ENCODE measurements at regions not wholly inside any gene's neighbourhood (a gene's known extent, or its start where the extent isn't known, plus 50 kb on each side); places are given as distances from the start of the nearest gene placed in this dataset.

- DNase-seq: no peak
Measured at GRCh38 chr5:158552241-158552640, 547.5 kb downstream of the EBF1 start.

- no peak for DNase-seq
Measured at GRCh38 chr5:158549311-158549710, 550.4 kb downstream of the EBF1 start.

- DNase-seq: no peak
Measured at GRCh38 chr5:158546748-158547147, 553.0 kb downstream of the EBF1 start.

- DNase-seq: no peak
Measured at GRCh38 chr5:158545949-158546530, 553.7 kb downstream of the EBF1 start.

GRCh38 chr5:158544388-158545339 lies 555.1 kb downstream of the EBF1 start:
- no peak for DNase-seq

GRCh38 chr5:158543539-158544387 lies 556.0 kb downstream of the EBF1 start:
- DNase-seq: no peak

GRCh38 chr5:158541536-158542297 lies 558.0 kb downstream of the EBF1 start:
- DNase-seq: no peak

- DNase-seq: no peak
Measured at GRCh38 chr5:158538506-158539074, 561.1 kb downstream of the EBF1 start.

GRCh38 chr5:158537366-158537765 lies 562.4 kb downstream of the EBF1 start:
- DNase-seq: no peak

GRCh38 chr5:158534203-158534602 lies 565.5 kb downstream of the EBF1 start:
- DNase-seq: no peak

GRCh38 chr5:158532739-158533138 lies 567.0 kb downstream of the EBF1 start:
- DNase-seq: no peak

- no peak for DNase-seq
Measured at GRCh38 chr5:158531860-158532259, 567.9 kb downstream of the EBF1 start.

- no peak for DNase-seq
Measured at GRCh38 chr5:158530115-158530514, 569.6 kb downstream of the EBF1 start.

- no peak for DNase-seq
Measured at GRCh38 chr5:158529454-158529853, 570.3 kb downstream of the EBF1 start.

- DNase-seq: no peak
Measured at GRCh38 chr5:158525663-158526062, 574.1 kb downstream of the EBF1 start.

- DNase-seq: no peak
Measured at GRCh38 chr5:158524070-158524469, 575.6 kb downstream of the EBF1 start.

- DNase-seq: no peak
Measured at GRCh38 chr5:158522776-158523175, 576.9 kb downstream of the EBF1 start.

GRCh38 chr5:158521995-158522394 lies 577.7 kb downstream of the EBF1 start:
- no peak for DNase-seq

GRCh38 chr5:158519433-158520021 lies 580.2 kb downstream of the EBF1 start:
- no peak for DNase-seq

- DNase-seq: no peak
Measured at GRCh38 chr5:158516521-158516920, 583.2 kb downstream of the EBF1 start.

GRCh38 chr5:158514986-158515359 lies 584.7 kb downstream of the EBF1 start:
- no peak for DNase-seq

Measured in DMS79 (cell line).